ENCODE measurements at regions not wholly inside any gene's neighbourhood (a gene's known extent, or its start where the extent isn't known, plus 50 kb on each side); places are given as distances from the start of the nearest gene placed in this dataset.

DNA sequence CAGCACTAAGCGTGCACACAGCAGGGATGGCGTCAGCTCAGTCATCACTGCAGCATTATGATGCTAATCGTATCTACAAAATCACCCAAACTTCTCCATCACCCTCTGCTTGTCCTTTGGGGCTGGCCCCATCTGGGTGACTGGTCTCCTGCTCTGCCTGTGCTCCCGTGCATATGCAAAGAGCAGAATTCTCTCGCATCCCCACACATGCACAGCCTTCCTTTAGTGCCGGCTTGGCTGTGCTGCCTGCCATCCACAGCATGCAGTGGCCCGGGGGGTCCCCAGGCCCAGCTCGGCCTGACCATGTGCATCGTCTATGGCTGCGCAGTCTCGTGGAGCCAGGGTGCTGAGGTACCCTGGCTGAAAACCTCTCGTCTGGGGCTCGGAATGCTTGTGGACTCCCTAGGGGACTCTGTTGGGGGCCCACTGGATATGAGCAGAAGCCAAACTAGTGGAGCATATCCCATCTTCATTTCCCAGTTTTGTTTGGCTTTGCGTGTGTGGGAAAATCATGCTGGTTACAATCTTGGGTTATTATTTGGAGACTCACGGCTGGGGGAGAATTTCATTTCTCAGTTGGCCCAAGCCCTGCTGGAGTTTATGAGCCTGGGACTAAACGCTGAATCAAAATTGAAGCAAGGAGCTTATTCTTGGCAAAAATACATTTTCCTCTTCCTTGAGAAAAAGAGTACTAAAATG lies 70.9 kb upstream of the HS6ST1 start:
- TF ChIP-seq, protein P1, sequence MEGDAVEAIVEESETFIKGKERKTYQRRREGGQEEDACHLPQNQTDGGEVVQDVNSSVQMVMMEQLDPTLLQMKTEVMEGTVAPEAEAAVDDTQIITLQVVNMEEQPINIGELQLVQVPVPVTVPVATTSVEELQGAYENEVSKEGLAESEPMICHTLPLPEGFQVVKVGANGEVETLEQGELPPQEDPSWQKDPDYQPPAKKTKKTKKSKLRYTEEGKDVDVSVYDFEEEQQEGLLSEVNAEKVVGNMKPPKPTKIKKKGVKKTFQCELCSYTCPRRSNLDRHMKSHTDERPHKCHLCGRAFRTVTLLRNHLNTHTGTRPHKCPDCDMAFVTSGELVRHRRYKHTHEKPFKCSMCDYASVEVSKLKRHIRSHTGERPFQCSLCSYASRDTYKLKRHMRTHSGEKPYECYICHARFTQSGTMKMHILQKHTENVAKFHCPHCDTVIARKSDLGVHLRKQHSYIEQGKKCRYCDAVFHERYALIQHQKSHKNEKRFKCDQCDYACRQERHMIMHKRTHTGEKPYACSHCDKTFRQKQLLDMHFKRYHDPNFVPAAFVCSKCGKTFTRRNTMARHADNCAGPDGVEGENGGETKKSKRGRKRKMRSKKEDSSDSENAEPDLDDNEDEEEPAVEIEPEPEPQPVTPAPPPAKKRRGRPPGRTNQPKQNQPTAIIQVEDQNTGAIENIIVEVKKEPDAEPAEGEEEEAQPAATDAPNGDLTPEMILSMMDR (conservative IDR thresholded peaks at IDR 0.05; ENCODE audit: low read depth, low read length): no peak
- TF ChIP-seq EZH2phosphoT487 (IDR thresholded peaks at IDR 0.05; ENCODE audit: borderline replicate concordance, low read length) (no peak), EZH2 (IDR thresholded peaks at IDR 0.05; ENCODE audit: low read length, unreplicated experiment) (no peak)
